ENCODE measurements at regions not wholly inside any gene's neighbourhood (a gene's known extent, or its start where the extent isn't known, plus 50 kb on each side); places are given as distances from the start of the nearest gene placed in this dataset.

GRCh38 chr13:106696140-106696539, 128.2 kb upstream of the ARGLU1 start (continued):
- TF ChIP-seq, protein P1, sequence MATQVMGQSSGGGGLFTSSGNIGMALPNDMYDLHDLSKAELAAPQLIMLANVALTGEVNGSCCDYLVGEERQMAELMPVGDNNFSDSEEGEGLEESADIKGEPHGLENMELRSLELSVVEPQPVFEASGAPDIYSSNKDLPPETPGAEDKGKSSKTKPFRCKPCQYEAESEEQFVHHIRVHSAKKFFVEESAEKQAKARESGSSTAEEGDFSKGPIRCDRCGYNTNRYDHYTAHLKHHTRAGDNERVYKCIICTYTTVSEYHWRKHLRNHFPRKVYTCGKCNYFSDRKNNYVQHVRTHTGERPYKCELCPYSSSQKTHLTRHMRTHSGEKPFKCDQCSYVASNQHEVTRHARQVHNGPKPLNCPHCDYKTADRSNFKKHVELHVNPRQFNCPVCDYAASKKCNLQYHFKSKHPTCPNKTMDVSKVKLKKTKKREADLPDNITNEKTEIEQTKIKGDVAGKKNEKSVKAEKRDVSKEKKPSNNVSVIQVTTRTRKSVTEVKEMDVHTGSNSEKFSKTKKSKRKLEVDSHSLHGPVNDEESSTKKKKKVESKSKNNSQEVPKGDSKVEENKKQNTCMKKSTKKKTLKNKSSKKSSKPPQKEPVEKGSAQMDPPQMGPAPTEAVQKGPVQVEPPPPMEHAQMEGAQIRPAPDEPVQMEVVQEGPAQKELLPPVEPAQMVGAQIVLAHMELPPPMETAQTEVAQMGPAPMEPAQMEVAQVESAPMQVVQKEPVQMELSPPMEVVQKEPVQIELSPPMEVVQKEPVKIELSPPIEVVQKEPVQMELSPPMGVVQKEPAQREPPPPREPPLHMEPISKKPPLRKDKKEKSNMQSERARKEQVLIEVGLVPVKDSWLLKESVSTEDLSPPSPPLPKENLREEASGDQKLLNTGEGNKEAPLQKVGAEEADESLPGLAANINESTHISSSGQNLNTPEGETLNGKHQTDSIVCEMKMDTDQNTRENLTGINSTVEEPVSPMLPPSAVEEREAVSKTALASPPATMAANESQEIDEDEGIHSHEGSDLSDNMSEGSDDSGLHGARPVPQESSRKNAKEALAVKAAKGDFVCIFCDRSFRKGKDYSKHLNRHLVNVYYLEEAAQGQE (IDR thresholded peaks at IDR 0.05; ENCODE audit: borderline replicate concordance): no peak
- TF ChIP-seq MXI1 (conservative IDR thresholded peaks at IDR 0.05; ENCODE audit: poor library complexity, severe bottlenecking): no peak

DNA sequence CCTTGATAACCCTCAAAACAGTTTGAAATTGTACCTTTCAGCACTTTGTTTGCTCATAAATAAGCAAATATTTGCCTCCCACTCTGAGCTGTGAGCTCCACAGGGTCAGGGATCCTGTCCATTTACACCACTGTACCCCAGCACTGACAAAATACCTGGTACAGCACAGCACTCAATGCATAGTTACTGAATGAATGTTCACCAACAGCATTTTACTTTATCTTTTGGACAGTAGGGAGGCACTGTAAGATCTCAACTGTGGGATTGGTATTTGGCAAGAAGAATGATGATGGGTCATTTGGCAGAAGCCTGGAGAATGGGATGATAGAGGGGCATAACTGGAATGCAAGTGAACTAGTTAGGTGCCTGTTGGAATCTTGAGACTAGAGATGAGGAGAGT, 127.2 kb upstream of the ARGLU1 start:
- no peak overlapping the region for H2AFZ ChIP-seq (ENCODE audit: low read depth, low read length)
- H3K4me2 ChIP-seq (ENCODE audit: low read length): no peak overlapping the region
- H3K36me3 ChIP-seq (ENCODE audit: insufficient read depth, low read length): no peaks in the 10 kb centered on the region
- no peak overlapping the region for H3K27ac ChIP-seq (ENCODE audit: low read length)
- H3K9me3 ChIP-seq (ENCODE audit: low read length): no peaks in the 10 kb centered on the region
- no peaks in the 10 kb centered on the region for H3K9me2 ChIP-seq (ENCODE audit: insufficient read depth, low read length)
- no peaks in the 10 kb centered on the region for H4K20me1 ChIP-seq (ENCODE audit: insufficient read depth)
- no peak overlapping the region for H3K9ac ChIP-seq (ENCODE audit: low read length)
- TF ChIP-seq RAD21 (conservative IDR thresholded peaks at IDR 0.05) (no peak), SMC3 (conservative IDR thresholded peaks at IDR 0.05; ENCODE audit: poor library complexity) (no peak), POLR2AphosphoS5 (IDR thresholded peaks at IDR 0.05) (no peak), EP300 (conservative IDR thresholded peaks at IDR 0.05; ENCODE audit: poor library complexity, severe bottlenecking) (no peak), MXI1 (conservative IDR thresholded peaks at IDR 0.05; ENCODE audit: poor library complexity, severe bottlenecking) (no peak), EZH2 (IDR thresholded peaks at IDR 0.05; ENCODE audit: borderline replicate concordance, insufficient read depth, low read length, poor library complexity, severe bottlenecking) (no peak), CTCF (IDR thresholded peaks at IDR 0.05; ENCODE audit: poor library complexity, severe bottlenecking) (no peak), TAF1 (IDR thresholded peaks at IDR 0.05; ENCODE audit: low read depth) (no peak)
- TF ChIP-seq, protein P1 (IDR thresholded peaks at IDR 0.05; ENCODE audit: borderline replicate concordance): no peak
- H3K79me2 ChIP-seq (replicated peaks; ENCODE audit: insufficient read depth, low read length): no peaks in the 10 kb centered on the region
- no peaks in the 10 kb centered on the region for H3F3A ChIP-seq (ENCODE audit: insufficient read depth, low read length, poor library complexity, severe bottlenecking)
- H3K27me3 ChIP-seq (ENCODE audit: insufficient read depth, low read depth, low read length): no peaks in the 10 kb centered on the region
- H3K4me3 ChIP-seq (ENCODE audit: low read length): no peak overlapping the region

Data from neural cell (in vitro differentiated cells).